Dermis microvascular lymphatic vessel endothelial cell (primary cell): ENCODE measurements at regions not wholly inside any gene's neighbourhood (a gene's known extent, or its start where the extent isn't known, plus 50 kb on each side); places are given as distances from the start of the nearest gene placed in this dataset.

Experiments
- DNase-seq, 2 donors: peaks; one replicate each; pipeline versions ENCODE4 v3.0.0 to v3.0.0-alpha.2; 2010; ENCODE audit warnings: low read depth in 2 of 2

- DNase-seq = no peak
Measured at GRCh38 chr5:167665841-167666375, 625.5 kb upstream of the WWC1 start.

- DNase-seq = no peak
Measured at GRCh38 chr5:167671176-167671575, 620.3 kb upstream of the WWC1 start.

GRCh38 chr5:167673942-167674341 lies 617.5 kb upstream of the WWC1 start:
- DNase-seq = no peak

GRCh38 chr5:167678481-167678880 lies 613.0 kb upstream of the WWC1 start:
- no peak for DNase-seq

GRCh38 chr5:167684251-167684650 lies 607.2 kb upstream of the WWC1 start:
- no peak for DNase-seq

GRCh38 chr5:167688341-167689130 lies 602.9 kb upstream of the WWC1 start:
- no peak for DNase-seq

- DNase-seq = no peak
Measured at GRCh38 chr5:167694325-167695147, 596.9 kb upstream of the WWC1 start.

- no peak for DNase-seq
Measured at GRCh38 chr5:167696558-167697314, 594.7 kb upstream of the WWC1 start.

- no peak for DNase-seq
Measured at GRCh38 chr5:167699432-167699831, 592.0 kb upstream of the WWC1 start.

GRCh38 chr5:167701051-167701450 lies 590.4 kb upstream of the WWC1 start:
- DNase-seq = no peak

- DNase-seq = no peak
Measured at GRCh38 chr5:167702014-167702413, 589.4 kb upstream of the WWC1 start.

GRCh38 chr5:167708449-167708848 lies 583.0 kb upstream of the WWC1 start:
- no peak for DNase-seq

GRCh38 chr5:167709625-167710024 lies 581.8 kb upstream of the WWC1 start:
- no peak for DNase-seq

GRCh38 chr5:167710444-167711073 lies 580.9 kb upstream of the WWC1 start:
- no peak for DNase-seq

GRCh38 chr5:167712986-167713585 lies 578.4 kb upstream of the WWC1 start:
- no peak for DNase-seq

GRCh38 chr5:167713896-167714295 lies 577.5 kb upstream of the WWC1 start:
- DNase-seq = no peak

- no peak for DNase-seq
Measured at GRCh38 chr5:167716126-167716775, 575.2 kb upstream of the WWC1 start.

- no peak for DNase-seq
Measured at GRCh38 chr5:167720259-167720658, 571.2 kb upstream of the WWC1 start.

- no peak for DNase-seq
Measured at GRCh38 chr5:167720676-167721260, 570.7 kb upstream of the WWC1 start.

GRCh38 chr5:167721926-167722440 lies 569.5 kb upstream of the WWC1 start:
- no peak for DNase-seq
